Activated naive CD8-positive, alpha-beta T cell treated with anti-CD3 and anti-CD28 coated beads, Interleukin-2, amount 50 U/mL, for 24 hours (primary cell): ENCODE measurements at regions not wholly inside any gene's neighbourhood (a gene's known extent, or its start where the extent isn't known, plus 50 kb on each side); places are given as distances from the start of the nearest gene placed in this dataset.

ENCODE experiments used
- ATAC-seq: fragments of 150-1000 bp; cut with Tn5 transposase; one replicate; pipeline ENCODE4 v1.10.0; 2021
- DNase-seq: peaks from one replicate; pipeline ENCODE4 v3.0.0; 2021
- H3K27ac Mint-ChIP-seq: one replicate; pipeline ENCODE4 v1.8.0; 2021; ENCODE audit warnings: mild to moderate bottlenecking, mixed read lengths
- H3K27me3 Mint-ChIP-seq: one replicate; pipeline ENCODE4 v1.8.0; 2021; ENCODE audit warnings: mixed read lengths
- H3K36me3 Mint-ChIP-seq: one replicate; pipeline ENCODE4 v1.8.0; 2021; ENCODE audit warnings: low read depth, mixed read lengths
- H3K4me1 Mint-ChIP-seq: one replicate; pipeline ENCODE4 v1.8.0; 2021; ENCODE audit warnings: mixed read lengths
- H3K4me3 Mint-ChIP-seq: one replicate; pipeline ENCODE4 v1.8.0; 2021; ENCODE audit warnings: mild to moderate bottlenecking, moderate library complexity, mixed read lengths
- H3K9me3 Mint-ChIP-seq: one replicate; pipeline ENCODE4 v1.8.0; 2021; ENCODE audit warnings: mixed read lengths

DNA sequence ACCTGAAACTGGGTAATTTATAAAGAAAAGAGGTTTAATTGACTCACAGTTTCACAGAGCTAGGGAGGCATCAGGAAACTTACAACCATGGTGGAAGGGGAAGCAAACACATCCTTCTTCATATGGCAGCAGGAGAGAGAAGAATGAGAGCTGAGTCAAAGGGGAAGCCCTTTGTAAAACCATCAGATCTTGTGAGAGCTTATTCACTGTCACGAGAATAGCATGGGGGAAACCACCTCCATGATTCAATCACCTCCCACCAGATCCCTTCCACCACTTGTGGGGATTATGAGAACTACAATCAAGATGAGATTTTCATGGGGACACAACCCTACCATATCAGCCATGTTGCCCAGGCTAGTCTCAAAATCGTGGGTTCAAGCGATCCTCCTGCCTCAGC is 143.4 kb downstream of the FGF18 start:
- Mint-ChIP-seq H3K9me3 (peaks cover 26% of the 10 kb centered on the region), H3K4me1 (peaks cover 6% of the 10 kb centered on the region), H3K4me3 (no peak overlapping the region), H3K27me3 (peaks cover 31% of the 10 kb centered on the region), H3K27ac (no peak overlapping the region), H3K36me3 (peaks cover 3% of the 10 kb centered on the region)
- DNase-seq (peak; percentile 3), ATAC-seq (peak; percentile 93)

DNA sequence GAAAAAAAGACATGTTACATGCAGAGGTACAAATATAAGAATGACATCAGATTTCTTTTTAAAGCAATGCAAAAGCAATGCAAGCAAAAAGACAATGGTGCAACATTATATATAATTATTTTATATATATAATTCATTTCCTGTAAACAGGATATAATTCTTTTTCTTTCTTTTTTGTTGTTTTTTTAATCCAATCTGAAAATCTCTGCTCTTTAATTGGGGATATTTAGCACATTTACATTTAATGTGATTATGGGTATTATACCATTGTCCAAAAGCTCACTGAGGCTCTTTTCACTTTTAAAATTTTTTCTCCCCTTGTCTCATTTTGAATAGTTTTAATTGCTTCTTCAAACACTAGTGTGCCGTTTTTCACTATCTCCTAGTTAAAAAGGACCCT is 148.9 kb downstream of the FGF18 start:
- H3K27me3 Mint-ChIP-seq = peaks cover 19% of the 10 kb centered on the region
- H3K27ac Mint-ChIP-seq = no peak overlapping the region
- peaks cover 41% of the 10 kb centered on the region for H3K9me3 Mint-ChIP-seq
- H3K4me3 Mint-ChIP-seq = no peak overlapping the region
- DNase-seq (no peak), ATAC-seq (no peak)
- peaks cover 4% of the 10 kb centered on the region for H3K36me3 Mint-ChIP-seq
- H3K4me1 Mint-ChIP-seq = no peaks in the 10 kb centered on the region

DNA sequence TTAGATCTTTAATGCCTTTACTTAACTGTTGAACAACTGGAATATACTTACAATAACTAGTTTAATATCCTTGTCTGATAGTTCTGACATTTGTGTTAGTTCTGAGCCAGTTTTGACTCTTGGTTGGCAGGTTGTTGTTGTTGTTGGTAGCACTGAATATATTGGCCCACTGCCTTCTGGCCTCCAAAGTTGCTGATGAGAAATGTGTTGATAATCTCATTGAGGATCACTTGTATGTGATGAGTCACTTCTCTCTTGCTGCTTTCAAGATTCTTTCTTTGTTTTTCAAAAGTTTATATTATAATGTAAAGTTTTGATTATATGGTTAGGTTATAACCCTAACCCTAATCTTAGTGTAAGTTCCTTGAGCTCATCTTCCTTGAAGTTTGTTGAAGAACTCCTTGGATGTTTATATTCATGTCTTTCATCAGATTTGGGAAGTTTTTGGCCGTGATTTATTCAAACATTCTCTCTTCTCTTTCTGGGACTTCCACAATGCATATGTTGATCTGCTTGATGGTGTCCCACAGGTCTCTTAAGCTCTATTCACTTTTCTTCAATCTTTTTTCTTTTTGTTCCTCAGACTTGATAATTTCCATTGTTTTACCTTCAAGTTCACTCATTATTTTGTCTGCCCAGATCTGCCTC is 149.7 kb downstream of the FGF18 start:
- H3K36me3 Mint-ChIP-seq = peaks cover 4% of the 10 kb centered on the region
- ATAC-seq = no peak
- no peak overlapping the region for H3K4me3 Mint-ChIP-seq
- no peak overlapping the region for H3K27ac Mint-ChIP-seq
- H3K27me3 Mint-ChIP-seq = peaks cover 16% of the 10 kb centered on the region
- no peaks in the 10 kb centered on the region for H3K4me1 Mint-ChIP-seq
- H3K9me3 Mint-ChIP-seq = peaks cover 37% of the 10 kb centered on the region
- DNase-seq = no peak

DNA sequence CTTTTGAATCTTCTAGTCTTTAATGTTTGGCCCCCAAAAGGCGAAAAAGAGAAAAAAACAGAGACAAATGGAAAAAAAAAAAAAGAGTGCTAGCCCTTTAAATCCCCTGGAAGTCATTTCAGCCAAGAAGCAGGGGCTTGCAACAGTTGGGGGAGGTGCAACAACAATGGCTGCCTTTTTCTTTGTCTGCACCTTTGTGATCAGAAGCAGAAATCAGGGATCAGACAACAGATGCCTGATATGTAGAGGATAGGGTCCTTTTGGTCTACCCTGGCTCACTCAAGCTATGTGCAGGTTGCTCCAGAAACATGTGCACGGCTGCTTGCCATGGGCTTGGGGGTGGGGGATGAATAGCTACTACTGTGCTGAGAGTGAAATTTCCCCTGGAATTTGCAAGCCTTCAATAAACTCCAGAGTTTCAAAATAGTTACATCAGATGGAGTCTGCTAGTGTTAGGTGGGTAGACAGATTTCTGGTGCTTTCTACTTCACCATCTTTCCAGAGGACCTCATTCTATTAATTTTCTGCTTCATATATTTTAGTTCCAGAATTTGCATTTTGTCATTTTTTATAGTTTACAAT is 150.9 kb downstream of the FGF18 start:
- Mint-ChIP-seq H3K4me3 (no peak overlapping the region), H3K4me1 (no peaks in the 10 kb centered on the region), H3K9me3 (peaks cover 36% of the 10 kb centered on the region), H3K36me3 (peaks cover 4% of the 10 kb centered on the region), H3K27me3 (peaks cover 18% of the 10 kb centered on the region), H3K27ac (no peak overlapping the region)
- ATAC-seq (no peak), DNase-seq (no peak)

DNA sequence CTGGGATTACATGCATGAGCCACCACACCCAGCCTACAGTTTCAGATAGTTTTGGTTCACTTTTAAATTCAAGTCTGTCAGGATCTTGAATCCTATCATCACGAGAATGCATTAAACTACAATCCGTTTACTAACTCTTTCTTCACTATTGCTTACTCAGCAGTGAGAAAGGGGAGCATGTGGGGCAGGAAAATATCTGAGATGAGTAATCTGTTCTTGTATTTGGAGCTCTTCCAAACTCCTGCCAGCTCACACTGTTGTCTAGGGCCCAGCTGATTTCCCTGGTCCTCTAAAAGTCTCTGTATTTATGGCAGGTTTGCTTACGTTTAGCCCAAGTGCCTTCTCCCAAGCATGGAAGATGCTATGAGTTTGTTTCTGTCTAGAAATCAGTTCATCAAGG is 152.2 kb downstream of the FGF18 start:
- Mint-ChIP-seq H3K9me3 (peaks cover 42% of the 10 kb centered on the region), H3K4me1 (no peaks in the 10 kb centered on the region), H3K27me3 (peaks cover 20% of the 10 kb centered on the region), H3K27ac (no peak overlapping the region), H3K4me3 (no peak overlapping the region), H3K36me3 (peaks cover 4% of the 10 kb centered on the region)
- DNase-seq = no peak
- ATAC-seq = no peak

DNA sequence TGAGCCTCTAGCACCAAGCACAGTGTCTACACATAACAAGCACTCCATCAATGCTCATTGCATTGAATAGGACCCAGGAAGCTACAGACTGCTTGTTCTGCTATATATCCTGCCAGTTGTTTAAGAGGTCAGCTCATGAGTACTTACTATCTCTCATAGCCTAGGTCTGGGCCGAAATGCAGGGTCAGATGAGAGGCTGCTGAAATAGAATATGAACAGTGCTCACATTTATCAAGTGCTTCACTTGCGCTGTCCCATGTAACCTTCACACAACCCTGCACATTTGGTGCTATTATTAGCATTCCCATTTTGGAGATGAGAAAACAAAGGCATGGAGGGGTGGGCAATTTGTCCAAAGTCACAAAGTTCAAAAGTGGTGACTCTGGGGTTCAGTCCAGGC is 153.6 kb downstream of the FGF18 start:
- Mint-ChIP-seq H3K4me3 (no peak overlapping the region), H3K27me3 (peaks cover 18% of the 10 kb centered on the region), H3K36me3 (peaks cover 4% of the 10 kb centered on the region), H3K27ac (no peak overlapping the region), H3K9me3 (peaks cover 32% of the 10 kb centered on the region), H3K4me1 (no peaks in the 10 kb centered on the region)
- DNase-seq (no peak), ATAC-seq (no peak)

DNA sequence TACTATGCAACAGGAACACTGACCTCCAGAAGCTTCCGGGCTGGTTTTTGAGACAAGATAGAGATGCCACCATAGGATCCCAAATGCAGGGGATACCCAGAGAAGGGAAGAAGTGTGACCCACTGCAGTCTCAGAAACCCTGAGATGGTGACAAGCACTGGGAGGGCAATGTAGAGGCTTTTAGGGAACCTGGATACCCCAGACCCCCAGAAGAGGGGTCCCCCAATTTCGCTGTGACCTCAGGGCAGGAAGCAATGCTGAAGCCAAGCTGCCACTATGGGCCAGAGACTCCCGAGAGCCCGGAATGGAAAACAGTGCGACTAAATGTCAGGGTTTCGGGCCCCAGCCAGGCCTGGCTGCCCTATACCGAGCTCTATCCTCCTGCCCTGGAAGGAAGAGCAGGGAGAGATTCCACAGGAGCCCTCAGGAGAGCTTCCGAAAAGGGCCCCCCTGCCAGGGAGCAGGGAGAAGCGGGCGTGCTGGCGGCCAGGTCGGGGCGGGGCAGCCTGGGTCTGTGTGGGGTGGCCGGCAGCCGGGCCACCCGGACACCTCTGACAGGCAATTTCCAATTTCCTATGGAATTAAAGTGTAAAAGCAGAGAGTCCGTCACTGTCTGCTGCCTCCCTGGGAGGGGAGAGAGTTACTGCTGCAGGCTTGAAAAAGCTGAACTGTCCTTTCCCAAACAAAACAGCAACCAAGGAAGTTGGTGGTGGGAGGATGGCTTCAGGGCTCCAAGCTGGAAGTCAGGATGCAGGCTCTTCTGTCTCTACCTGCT is 154.2 kb downstream of the FGF18 start:
- Mint-ChIP-seq H3K4me3 (no peak overlapping the region), H3K27ac (no peak overlapping the region), H3K27me3 (peaks cover 16% of the 10 kb centered on the region), H3K4me1 (no peaks in the 10 kb centered on the region), H3K36me3 (peaks cover 4% of the 10 kb centered on the region), H3K9me3 (peaks cover 26% of the 10 kb centered on the region)
- ATAC-seq (no peak), DNase-seq (no peak)

DNA sequence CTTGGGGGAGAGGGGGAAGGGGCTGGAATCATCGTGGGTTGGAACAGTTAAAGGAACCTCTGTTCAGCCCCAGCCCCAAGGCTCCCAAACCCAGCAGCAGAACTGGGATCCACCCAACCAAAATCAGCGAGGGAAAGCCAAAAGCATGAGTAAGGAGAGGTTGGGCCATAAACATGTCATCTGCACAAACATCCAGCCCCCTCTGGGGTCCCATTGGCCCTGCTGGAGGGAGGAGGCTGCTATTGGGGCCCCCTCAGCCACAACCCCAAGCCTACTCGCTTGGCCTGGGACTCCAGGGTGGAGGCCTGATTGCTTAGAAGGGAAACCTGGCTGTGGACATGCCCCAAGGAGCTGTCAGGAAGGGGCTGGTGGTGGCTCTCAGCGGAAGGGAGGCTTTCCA is 154.9 kb downstream of the FGF18 start:
- Mint-ChIP-seq H3K36me3 (peaks cover 4% of the 10 kb centered on the region), H3K27me3 (peaks cover 16% of the 10 kb centered on the region), H3K4me3 (no peak overlapping the region), H3K27ac (no peak overlapping the region), H3K9me3 (peaks cover 19% of the 10 kb centered on the region), H3K4me1 (no peaks in the 10 kb centered on the region)
- no peak for ATAC-seq
- no peak for DNase-seq

DNA sequence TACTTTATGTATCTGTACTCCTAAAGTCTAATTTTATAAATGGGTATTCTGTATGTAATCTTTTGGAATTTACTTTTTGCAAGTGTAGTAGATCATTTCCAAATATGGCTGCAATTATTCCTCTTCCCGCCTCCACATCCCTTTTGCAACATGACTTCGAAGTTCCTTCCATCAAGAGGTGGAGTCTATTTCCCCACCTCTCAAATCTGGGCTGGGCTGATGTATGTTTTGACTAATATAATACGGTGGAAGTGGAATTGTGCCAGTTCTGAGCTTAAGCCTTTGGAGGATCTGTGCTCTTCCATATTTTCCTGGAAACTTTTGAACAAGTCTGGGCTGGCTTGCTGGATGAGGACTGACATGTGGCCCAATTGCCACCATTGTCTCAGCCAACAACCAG is 155.9 kb downstream of the FGF18 start:
- ATAC-seq (no peak), DNase-seq (no peak)
- Mint-ChIP-seq H3K27me3 (peaks cover 15% of the 10 kb centered on the region), H3K4me1 (no peaks in the 10 kb centered on the region), H3K4me3 (no peak overlapping the region), H3K36me3 (no peaks in the 10 kb centered on the region), H3K27ac (no peak overlapping the region), H3K9me3 (peaks cover 12% of the 10 kb centered on the region)

DNA sequence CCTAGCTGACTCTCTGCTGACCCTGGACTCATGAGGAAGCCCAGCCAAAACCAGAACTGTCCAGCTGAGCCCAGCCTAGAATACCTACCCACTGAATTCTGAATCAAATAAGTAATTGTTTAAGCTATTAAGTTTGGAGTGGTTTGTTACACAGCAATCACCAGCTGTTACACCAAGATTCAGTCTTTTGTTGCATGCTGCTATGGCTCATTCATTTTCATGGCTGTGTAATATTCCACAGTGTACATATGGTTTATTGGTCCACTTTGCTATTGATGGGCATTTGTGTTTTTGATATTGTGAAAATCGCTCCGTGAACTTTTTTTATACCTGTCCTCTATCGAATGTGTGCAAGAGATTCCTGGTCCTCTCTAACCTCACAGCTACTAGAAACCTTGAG is 156.4 kb downstream of the FGF18 start:
- DNase-seq (no peak), ATAC-seq (no peak)
- H3K4me1 Mint-ChIP-seq = no peaks in the 10 kb centered on the region
- no peak overlapping the region for H3K27ac Mint-ChIP-seq
- H3K4me3 Mint-ChIP-seq = no peak overlapping the region
- H3K36me3 Mint-ChIP-seq = no peaks in the 10 kb centered on the region
- peaks cover 12% of the 10 kb centered on the region for H3K9me3 Mint-ChIP-seq
- H3K27me3 Mint-ChIP-seq = peaks cover 15% of the 10 kb centered on the region

DNA sequence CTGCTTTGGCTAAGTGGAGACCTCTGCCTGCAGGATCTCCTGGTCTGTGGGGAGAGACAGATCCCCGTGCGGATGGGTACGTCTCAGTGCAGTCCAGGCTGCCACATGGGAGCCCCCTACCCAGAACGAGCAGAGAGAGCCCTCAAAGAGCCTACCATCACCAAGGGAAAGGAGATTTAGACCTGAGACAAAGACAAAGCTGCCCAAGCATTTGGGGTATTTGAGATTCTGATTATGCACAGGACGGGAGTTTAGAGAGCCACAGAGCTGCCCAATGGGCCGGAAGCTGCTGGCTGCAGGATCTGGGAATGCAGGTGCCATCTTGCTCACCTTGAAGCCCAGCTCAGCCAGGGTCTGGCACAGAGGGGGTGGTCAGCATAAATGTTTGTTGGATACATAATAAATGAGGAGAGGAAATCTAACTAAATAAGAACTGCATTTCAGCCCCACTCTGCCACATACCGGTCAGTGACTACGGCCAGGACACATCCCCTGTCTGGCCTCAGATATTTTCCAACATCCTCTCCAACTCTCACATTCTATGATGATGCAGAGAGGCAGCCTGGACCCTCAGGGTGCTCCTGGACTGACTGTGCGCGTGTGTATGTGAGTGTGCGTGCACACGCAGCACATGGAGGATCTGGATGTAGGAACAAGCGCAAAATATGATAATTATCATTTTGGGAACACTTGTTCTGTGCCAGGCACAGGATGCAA is 157.8 kb downstream of the FGF18 start:
- no peak overlapping the region for H3K4me3 Mint-ChIP-seq
- H3K4me1 Mint-ChIP-seq = no peaks in the 10 kb centered on the region
- H3K27ac Mint-ChIP-seq = no peak overlapping the region
- ATAC-seq (no peak), DNase-seq (no peak)
- H3K27me3 Mint-ChIP-seq = peaks cover 13% of the 10 kb centered on the region
- peaks cover 6% of the 10 kb centered on the region for H3K9me3 Mint-ChIP-seq
- H3K36me3 Mint-ChIP-seq = no peaks in the 10 kb centered on the region

DNA sequence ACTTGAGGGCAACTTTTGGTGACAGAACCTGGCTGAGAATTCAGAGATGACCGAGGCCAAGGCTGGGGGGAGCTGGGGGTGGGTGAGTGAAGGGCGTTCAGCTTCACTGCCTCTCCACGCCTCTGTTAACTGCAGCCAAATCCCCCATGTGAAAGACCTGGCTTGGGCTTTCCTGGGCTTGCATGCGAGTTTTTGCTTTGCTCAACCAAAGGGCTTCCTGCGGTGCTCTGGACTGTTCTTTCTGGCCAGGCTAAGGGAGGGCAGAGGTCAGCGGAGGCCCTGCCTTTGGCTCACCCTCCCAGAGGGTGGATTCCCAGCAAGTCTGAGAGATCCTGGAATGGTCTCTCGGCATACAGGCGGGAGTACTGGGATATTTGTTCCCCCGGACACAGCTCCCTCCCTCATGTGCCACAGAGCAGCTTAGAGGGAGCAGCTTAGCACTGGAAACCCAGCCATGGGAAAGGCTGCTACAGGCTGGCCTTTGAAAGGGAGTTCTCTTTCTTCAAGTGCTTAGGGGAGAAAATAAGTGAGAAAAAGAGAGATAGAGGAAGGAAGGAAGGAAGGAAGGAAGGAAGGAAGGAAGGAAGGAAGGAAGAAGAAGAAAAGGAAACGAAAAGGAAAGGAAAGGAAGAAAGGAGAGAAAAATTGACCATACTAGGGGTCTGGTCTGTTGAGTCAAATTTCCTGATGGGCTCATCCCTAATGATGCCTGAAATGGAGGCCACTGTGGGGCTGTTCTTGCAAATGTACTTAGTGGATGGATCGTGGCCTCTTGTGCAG is 158.8 kb downstream of the FGF18 start:
- Mint-ChIP-seq H3K9me3 (peaks cover 6% of the 10 kb centered on the region), H3K27me3 (peaks cover 11% of the 10 kb centered on the region), H3K36me3 (no peaks in the 10 kb centered on the region), H3K4me3 (no peak overlapping the region), H3K27ac (no peak overlapping the region), H3K4me1 (no peaks in the 10 kb centered on the region)
- no peak for DNase-seq
- no peak for ATAC-seq

DNA sequence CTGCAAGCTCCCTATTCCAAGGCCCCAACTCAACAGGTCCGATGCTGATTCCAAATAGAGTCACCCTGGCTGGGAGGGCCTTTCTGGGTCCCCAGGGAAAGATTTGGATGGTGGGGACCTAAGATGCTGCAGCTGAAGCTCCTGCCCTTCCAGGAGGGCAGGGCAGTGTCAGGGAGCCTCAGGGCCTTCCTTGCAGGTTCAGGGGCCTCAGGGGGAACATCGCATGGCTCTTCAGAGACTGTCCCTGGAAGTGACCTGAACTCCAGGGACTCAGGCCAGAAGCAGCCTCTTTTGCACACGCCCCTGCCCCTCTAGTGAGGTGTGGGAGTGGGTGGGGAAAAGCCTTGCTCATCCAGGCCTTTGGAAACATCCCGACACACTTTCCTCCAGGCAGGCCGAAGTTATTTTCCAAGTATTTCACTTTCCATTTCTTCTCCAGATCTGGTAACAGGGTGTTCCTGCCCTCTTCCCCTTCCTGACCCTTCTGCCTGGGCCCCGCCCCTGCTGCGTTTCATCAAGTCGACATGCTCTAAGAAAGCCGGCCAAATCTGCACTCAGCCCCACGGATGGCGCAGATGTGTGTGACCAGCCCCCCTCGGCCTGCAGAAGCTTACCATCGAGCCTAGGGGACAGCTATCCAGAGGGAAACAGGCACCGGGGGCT is 159.5 kb downstream of the FGF18 start:
- H3K9me3 Mint-ChIP-seq = peaks cover 6% of the 10 kb centered on the region
- H3K27ac Mint-ChIP-seq = no peak overlapping the region
- ATAC-seq (no peak), DNase-seq (no peak)
- H3K4me3 Mint-ChIP-seq = no peak overlapping the region
- no peaks in the 10 kb centered on the region for H3K36me3 Mint-ChIP-seq
- no peaks in the 10 kb centered on the region for H3K4me1 Mint-ChIP-seq
- H3K27me3 Mint-ChIP-seq = peaks cover 12% of the 10 kb centered on the region

DNA sequence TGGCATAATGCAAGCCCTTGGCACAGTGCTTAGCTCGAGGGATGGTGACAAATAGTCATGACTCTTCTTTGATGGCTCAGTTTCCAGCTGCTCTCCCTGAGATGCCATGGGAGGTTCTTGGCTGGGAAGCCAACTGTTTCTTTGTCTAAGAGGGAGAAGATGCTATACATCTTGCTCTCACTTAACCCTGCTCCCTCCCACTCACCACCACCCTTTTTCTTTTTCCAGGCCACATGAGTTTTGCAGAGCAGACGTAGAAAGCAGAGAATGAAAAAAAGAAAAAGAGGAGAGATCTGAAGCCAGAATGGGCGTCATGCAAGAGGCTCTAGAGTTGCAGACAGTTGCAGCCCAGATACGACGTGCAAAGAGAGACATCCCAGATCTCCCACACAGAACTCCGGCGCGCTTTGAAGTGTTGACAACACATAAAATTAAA is 160.5 kb downstream of the FGF18 start:
- Mint-ChIP-seq H3K4me3 (no peak overlapping the region), H3K27me3 (peaks cover 14% of the 10 kb centered on the region), H3K27ac (no peak overlapping the region), H3K36me3 (no peaks in the 10 kb centered on the region), H3K9me3 (peaks cover 6% of the 10 kb centered on the region), H3K4me1 (no peaks in the 10 kb centered on the region)
- no peak for DNase-seq
- no peak for ATAC-seq
